Stomach smooth muscle (tissue), 2 donors: ENCODE measurements at regions not wholly inside any gene's neighbourhood (a gene's known extent, or its start where the extent isn't known, plus 50 kb on each side); places are given as distances from the start of the nearest gene placed in this dataset.
"Not testable (repeated sequence)": the region's sequence is repeated elsewhere in the genome, so short reads cannot be mapped to it uniquely, and the experiment has no call there.

Experiments used
- H3K27ac ChIP-seq: one replicate; pipeline ENCODE4 v1.7.0; 2013; ENCODE audit warnings: mild to moderate bottlenecking, low read length, inconsistent platforms
- H3K27me3 ChIP-seq, 2 donors: one replicate each; pipeline ENCODE4 v1.7.0; 2013; ENCODE audit warnings: low read length in 2 of 2; ENCODE audit not compliant: insufficient read depth in 2 of 2, control insufficient read depth in 1 of 2
- H3K36me3 ChIP-seq, 2 donors: one replicate each; pipeline ENCODE4 v1.7.0; 2013; ENCODE audit warnings: low read length in 2 of 2; ENCODE audit not compliant: control insufficient read depth in 2 of 2, insufficient read depth in 2 of 2
- H3K4me1 ChIP-seq: one replicate; pipeline ENCODE4 v1.7.0; 2013; ENCODE audit warnings: low read length; ENCODE audit not compliant: control insufficient read depth, insufficient read depth
- H3K4me3 ChIP-seq, 2 donors: one replicate each; pipeline ENCODE4 v1.7.0; 2013; ENCODE audit warnings: low read length in 2 of 2
- H3K9ac ChIP-seq, 2 donors: one replicate each; pipeline ENCODE4 v1.7.0; 2013; ENCODE audit warnings: low read length in 2 of 2, mild to moderate bottlenecking in 1 of 2
- H3K9me3 ChIP-seq, 2 donors: one replicate each; pipeline ENCODE4 v1.7.0; 2013; ENCODE audit warnings: low read length in 2 of 2; ENCODE audit not compliant: control insufficient read depth in 2 of 2
- donor health status: healthy.
- donor health status: Pancreatic carcinoma.

DNA sequence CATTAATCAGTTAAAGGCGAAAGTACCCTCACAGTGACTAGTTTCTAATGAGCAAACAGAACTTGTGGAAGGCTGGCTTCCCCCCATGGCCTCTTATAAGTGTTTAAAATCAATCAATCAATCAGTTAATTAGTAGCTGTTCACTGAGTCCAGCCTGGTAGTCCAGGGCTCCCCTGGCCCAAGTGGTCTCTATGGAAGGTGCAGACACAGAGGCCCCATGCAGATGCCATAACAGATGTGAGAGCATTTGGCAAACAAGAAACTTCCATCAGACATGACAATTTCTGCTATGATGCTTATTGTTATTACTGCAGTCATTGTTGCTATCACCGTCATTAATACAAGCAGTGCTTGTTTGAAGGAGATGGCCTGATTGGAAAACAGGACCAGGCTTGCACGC lies 179.0 kb upstream of the TSHZ3 start:
- no peaks in the 10 kb centered on the region for H3K36me3 ChIP-seq
- H3K27ac ChIP-seq, result no peak overlapping the region
- no peak overlapping the region for H3K4me3 ChIP-seq
- H3K4me1 ChIP-seq, result no peaks in the 10 kb centered on the region
- peaks cover 8 to 11% of the 10 kb centered on the region in 2 donors for H3K9me3 ChIP-seq
- H3K9ac ChIP-seq, result no peak overlapping the region
- H3K27me3 ChIP-seq, result no peaks in the 10 kb centered on the region

DNA sequence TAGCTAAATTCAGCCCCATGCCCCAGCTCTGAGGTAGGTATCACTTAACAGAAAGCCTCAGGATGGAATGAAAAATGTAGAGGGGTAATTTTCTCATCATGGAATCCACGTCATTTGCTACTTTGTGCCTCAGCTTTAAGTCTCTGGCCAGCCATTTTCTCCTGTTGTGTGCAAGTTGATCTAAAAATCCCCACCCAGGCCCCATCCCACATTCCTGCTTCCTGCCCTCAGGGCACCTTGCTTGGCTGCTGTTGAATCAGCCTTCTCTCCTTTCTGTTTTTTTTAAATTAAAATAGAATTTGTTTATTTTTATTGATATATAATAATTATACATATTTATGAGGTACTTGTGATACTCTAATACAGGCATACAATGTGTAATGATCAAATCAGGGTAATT lies 179.9 kb upstream of the TSHZ3 start:
- peaks cover 8 to 11% of the 10 kb centered on the region in 2 donors for H3K9me3 ChIP-seq
- H3K9ac ChIP-seq, result no peak overlapping the region
- H3K27ac ChIP-seq, result no peak overlapping the region
- no peaks in the 10 kb centered on the region for H3K27me3 ChIP-seq
- no peaks in the 10 kb centered on the region for H3K4me1 ChIP-seq
- H3K4me3 ChIP-seq, result no peak overlapping the region
- no peaks in the 10 kb centered on the region for H3K36me3 ChIP-seq

DNA sequence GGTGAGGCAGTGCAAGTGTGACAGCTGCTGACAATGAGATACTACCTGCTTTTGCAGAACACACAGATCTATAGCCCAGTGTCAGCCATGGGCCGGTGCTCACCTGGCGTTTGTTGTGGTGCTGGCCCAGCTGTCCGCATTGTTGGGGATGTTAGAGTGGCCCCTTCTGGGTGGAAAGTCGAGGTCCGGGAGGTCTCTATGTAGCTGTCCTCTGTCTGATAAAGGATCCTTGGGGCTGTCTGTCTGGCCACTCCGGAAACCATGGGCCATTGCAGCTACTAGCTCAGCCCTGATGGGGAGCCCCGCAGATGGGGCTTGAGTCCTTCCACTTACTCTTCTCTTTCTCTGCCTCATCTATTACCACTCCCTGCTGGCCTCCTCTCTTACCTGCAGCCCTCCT lies 181.5 kb upstream of the TSHZ3 start:
- Histone ChIP-seq H3K27me3 (no peaks in the 10 kb centered on the region), H3K9me3 (peaks cover 8 to 11% of the 10 kb centered on the region in 2 donors), H3K27ac (no peak overlapping the region), H3K36me3 (no peaks in the 10 kb centered on the region), H3K4me3 (no peak overlapping the region), H3K4me1 (no peaks in the 10 kb centered on the region), H3K9ac (no peak overlapping the region)

DNA sequence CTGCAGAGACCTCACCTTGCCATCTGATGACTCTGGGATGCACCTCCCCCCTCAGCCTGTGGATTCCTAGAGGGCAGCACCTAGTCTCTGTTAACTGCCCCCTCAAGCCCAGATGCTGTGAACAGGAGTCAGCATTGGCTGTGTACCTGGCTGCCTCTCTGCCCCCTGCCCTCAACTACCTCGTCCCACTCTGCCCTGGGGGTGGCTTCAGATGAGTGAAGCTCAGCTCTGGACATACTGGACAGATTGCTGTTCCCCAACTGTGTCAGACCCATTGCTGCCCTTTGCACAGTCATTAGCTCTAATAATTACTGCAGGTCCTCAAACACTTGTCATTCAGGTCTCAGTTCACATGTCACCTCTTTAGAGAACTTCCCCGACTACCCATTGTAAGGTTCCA lies 182.1 kb upstream of the TSHZ3 start:
- Histone ChIP-seq H3K36me3 (no peaks in the 10 kb centered on the region), H3K27ac (no peak overlapping the region), H3K9ac (no peak overlapping the region), H3K4me3 (no peak overlapping the region), H3K27me3 (no peaks in the 10 kb centered on the region), H3K9me3 (peaks cover 8 to 9% of the 10 kb centered on the region in 2 donors), H3K4me1 (no peaks in the 10 kb centered on the region)

DNA sequence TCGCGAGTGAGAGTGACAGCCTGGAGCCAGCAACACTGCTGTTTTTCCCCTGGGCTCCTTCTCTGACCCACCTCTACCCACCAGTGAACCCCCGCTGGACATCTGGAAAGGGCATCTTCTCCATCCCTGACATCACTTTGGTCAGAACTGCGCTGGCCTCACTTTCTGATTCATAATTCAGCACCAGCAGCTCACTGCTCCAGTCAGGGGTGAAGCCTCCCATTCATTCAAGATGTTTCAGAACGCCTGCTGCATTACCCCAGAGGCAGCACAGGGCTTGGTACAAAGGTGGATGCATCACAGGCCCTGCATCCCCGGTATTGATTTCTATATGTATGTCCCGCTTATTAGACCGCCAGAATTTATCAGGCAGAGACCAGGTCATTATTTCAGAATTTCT lies 182.8 kb upstream of the TSHZ3 start:
- no peak overlapping the region for H3K9ac ChIP-seq
- H3K4me1 ChIP-seq, result no peaks in the 10 kb centered on the region
- H3K9me3 ChIP-seq, result peaks cover 1 to 5% of the 10 kb centered on the region in 2 donors
- no peaks in the 10 kb centered on the region for H3K36me3 ChIP-seq
- no peak overlapping the region for H3K4me3 ChIP-seq
- no peak overlapping the region for H3K27ac ChIP-seq
- no peaks in the 10 kb centered on the region for H3K27me3 ChIP-seq

DNA sequence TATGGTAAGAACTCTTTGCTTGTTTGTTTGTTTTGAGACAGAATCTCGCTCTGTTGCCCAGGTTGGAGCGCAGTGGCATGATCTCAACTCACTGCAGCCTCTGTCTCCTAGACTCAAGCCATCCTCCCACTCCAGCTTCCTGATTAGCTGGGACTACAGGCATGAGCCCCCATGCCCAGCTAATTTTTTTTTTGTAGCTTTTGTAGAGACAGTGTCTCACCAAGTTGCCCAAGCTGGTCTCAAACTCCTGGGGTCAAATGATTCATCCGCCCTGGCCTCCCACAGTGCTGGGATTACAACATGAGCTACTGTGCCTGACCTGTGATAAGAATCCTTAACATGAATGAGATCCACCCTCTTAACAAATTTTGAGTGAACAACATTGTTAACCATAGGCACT lies 183.9 kb upstream of the TSHZ3 start:
- no peak overlapping the region for H3K27ac ChIP-seq
- no peak overlapping the region for H3K9ac ChIP-seq
- no peaks in the 10 kb centered on the region for H3K27me3 ChIP-seq
- H3K9me3 ChIP-seq, result no peaks in the 10 kb centered on the region
- no peaks in the 10 kb centered on the region for H3K36me3 ChIP-seq
- H3K4me3 ChIP-seq, result no peak overlapping the region
- no peaks in the 10 kb centered on the region for H3K4me1 ChIP-seq

DNA sequence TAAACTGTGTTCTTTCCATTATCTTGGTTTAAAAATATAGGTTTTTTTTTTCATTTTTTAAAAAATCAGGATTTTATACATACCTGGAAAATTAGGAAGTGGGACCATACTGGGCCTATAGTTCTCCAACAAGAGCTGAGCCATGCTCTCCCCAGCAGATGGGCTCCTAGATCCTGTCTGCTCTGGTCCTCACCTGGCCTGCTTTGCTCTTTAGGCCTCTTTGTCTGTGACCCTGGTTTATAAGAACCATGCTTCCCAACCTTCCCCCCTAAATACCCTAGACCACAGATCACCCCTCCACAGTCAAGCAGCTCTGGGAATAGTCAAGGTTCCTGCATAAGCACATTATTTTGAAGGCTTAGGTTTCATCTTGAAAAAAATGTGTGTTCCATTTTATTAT lies 185.0 kb upstream of the TSHZ3 start:
- H3K27me3 ChIP-seq, result no peaks in the 10 kb centered on the region
- no peaks in the 10 kb centered on the region for H3K9me3 ChIP-seq
- H3K36me3 ChIP-seq, result no peaks in the 10 kb centered on the region
- no peak overlapping the region for H3K4me3 ChIP-seq
- no peak overlapping the region for H3K27ac ChIP-seq
- H3K9ac ChIP-seq, result no peak overlapping the region
- H3K4me1 ChIP-seq, result no peaks in the 10 kb centered on the region

DNA sequence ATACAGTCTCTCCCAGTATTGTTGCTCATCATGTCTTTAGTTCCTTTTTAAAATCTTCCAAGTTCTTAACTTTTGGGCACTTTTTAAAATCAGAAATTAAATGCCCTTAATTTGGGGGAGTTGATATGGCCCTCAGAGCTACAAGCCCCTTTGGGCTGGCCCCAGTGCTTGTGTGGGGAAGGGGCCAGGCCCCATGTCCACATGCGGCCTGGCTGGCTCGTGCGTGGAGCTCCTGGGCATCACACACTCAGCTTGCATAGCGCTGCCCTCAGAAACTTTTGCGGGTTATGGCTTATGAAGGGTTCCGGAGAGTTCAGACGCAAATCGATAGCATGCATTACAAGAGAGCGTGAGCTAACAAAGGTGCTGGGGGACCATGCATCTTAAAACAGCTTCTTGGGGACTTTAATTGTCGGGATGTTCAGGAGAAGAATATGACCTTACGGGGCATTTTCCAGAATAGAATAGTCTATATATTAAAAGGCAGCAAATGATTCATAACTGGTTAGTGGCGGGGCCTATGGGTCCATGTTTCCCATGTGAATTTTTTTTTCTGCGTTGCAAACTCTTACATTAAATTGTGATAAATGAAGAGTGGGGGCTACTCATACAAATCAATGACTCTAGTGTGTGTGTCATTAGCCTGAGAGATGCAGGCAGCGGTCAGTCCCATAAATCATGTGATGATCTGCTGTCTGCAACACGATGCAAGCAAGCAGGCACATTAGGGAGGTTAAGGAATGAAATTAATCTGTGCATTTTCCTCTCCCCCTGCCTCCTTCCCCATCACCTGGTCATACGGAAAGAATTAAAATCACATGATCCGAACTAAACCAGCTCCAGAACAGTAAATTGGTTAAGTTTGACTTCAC lies 185.8 kb upstream of the TSHZ3 start:
- H3K4me1 ChIP-seq, result no peaks in the 10 kb centered on the region
- no peaks in the 10 kb centered on the region for H3K27me3 ChIP-seq
- no peak overlapping the region for H3K27ac ChIP-seq
- no peak overlapping the region for H3K9ac ChIP-seq
- no peaks in the 10 kb centered on the region for H3K36me3 ChIP-seq
- no peak overlapping the region for H3K4me3 ChIP-seq
- no peaks in the 10 kb centered on the region for H3K9me3 ChIP-seq

DNA sequence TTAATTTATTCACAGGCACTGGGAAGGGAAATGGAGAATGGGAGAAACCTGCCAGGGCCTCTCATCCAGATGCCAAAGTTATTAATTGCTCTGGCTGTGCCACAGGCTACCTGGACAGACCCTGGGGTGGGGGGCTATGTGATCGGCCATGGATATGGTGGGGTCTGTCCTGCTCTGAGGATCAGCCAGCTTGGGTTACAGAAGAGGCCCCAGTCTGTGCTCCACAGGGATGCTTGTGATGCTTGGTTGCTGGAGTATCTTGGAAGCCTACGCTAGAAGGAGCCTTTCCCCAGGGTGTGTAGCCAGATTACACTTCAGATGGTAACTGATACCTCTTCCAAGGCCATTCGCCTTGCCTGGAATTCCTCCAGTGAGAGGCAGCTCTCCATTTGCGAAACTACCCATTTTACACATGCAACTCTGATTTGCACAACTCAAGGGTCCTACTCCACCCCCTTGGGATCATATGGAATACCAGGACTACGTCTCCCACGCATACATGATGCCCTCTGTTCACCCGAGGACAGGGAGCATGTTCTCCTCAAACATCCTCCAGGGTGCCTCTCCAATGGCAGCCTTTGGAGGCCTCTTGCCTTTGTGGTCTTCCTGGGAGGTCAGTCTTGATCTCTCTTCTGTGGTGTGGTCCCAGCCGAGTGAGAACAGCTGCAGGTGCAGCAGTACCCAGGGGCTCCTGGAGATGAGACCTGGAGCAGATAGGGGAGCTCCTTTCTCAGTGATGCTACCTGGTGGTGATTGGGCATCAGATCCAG lies 186.6 kb upstream of the TSHZ3 start:
- Histone ChIP-seq H3K4me3 (no peak overlapping the region), H3K9ac (no peak overlapping the region), H3K36me3 (no peaks in the 10 kb centered on the region), H3K9me3 (no peaks in the 10 kb centered on the region), H3K27ac (no peak overlapping the region), H3K4me1 (no peaks in the 10 kb centered on the region), H3K27me3 (no peaks in the 10 kb centered on the region)

DNA sequence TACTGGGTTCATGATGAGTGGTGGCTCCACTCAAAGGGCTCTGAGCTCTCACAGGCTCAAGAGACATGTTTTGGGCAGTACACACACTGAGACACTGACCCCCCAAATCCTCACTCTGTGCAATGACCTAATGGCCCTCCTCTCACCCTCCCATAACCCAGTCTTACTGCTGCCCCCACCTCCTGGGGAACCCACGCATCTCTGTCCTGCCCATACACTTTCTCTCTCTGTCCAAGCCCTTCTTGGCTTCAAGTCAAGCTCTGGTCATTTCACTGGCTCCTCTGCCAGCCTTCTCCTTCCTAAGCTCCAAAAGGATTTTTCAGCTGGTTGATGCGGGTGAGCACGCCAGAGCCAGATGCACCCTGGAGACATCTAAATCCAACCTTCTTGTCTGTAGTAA lies 187.9 kb upstream of the TSHZ3 start:
- Histone ChIP-seq H3K4me3 (no peak overlapping the region), H3K9me3 (no peaks in the 10 kb centered on the region), H3K36me3 (no peaks in the 10 kb centered on the region), H3K9ac (no peak overlapping the region), H3K27me3 (no peaks in the 10 kb centered on the region), H3K4me1 (no peaks in the 10 kb centered on the region), H3K27ac (no peak overlapping the region)

DNA sequence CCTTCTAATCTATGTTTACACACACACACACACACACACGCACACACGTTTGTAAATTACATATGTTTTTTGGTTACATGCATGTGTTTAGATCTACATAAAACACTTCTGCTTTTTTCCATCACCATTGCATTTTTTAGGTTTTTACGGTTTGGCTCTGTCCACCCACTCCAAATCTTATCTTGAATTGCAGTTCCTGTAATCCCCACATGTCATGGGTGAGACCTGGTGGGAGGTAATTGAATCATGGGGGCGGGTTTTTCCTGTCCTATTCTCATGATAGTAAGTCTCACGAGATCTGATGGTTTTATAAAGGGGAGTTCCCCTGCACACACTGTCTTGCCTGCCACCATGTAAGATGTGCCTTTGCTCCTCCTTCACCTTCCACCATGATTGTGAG lies 188.7 kb upstream of the TSHZ3 start:
- H3K36me3 ChIP-seq, H3K9ac ChIP-seq, H3K27me3 ChIP-seq: not testable (repeated sequence)

More for the DNA sequence above, 188.7 kb upstream of the TSHZ3 start:
- H3K4me1 ChIP-seq, H3K4me3 ChIP-seq, H3K27ac ChIP-seq, H3K9me3 ChIP-seq: not testable (repeated sequence)
